ENCODE measurements at regions not wholly inside any gene's neighbourhood (a gene's known extent, or its start where the extent isn't known, plus 50 kb on each side); places are given as distances from the start of the nearest gene placed in this dataset.

DNA sequence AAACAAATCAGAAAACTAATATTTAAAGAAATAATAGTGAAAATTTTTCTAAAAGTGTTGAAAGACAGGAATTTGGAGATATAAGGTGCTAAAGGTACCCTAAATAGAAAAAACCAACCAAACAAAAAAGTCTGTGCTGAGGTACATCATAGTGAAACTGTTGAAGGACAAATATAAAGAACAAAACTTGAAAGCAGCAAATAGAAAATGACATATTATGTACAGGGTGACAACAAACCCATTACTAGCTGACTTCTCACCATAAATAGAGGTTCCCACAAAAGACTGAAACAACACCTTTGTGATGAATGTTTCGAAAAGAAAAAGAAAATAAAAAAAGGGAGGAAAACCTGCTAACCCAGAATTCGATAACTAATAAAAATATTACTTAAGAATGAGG, 502.5 kb upstream of the NECTIN3 start:
- Mint-ChIP-seq H3K4me1 (no peaks in the 10 kb centered on the region), H3K9me3 (no peaks in the 10 kb centered on the region), H3K27me3 (peaks cover 2 to 3% of the 10 kb centered on the region in 2 donors), H3K36me3 (no peaks in the 10 kb centered on the region), H3K27ac (no peak overlapping the region), H3K4me3 (no peak overlapping the region)
- ChIA-PET CTCF (no interaction called here), POLR2A (no interaction called here)
- Histone ChIP-seq H3K27ac (ENCODE audit: low read length) (no peak overlapping the region), H3K27me3 (replicated peaks in 1 of 2; ENCODE audit: control insufficient read depth in 2 of 2, extremely low read depth in 1 of 2, insufficient read depth in 2 of 2, low read length in 1 of 2) (no peaks in the 10 kb centered on the region), H3K36me3 (ENCODE audit: control insufficient read depth in 2 of 2, extremely low read depth in 1 of 2, insufficient read depth in 1 of 2, low read length in 1 of 2) (no peaks in the 10 kb centered on the region), H3K9me3 (no peaks in the 10 kb centered on the region), H3K4me1 (ENCODE audit: control insufficient read depth in 1 of 2, extremely low read depth in 1 of 2, insufficient read depth in 2 of 2, low read length in 2 of 2) (no peaks in the 10 kb centered on the region), H3K4me3 (ENCODE audit: control insufficient read depth in 1 of 2, extremely low read depth in 1 of 2, low read length in 1 of 2) (no peak overlapping the region)
- DNase-seq (no peak), ATAC-seq (replicated peaks in 1 of 4) (no peak)
- whole genome bisulfite sequencing (ENCODE audit: insufficient coverage): no CpG with 5 or more reads among the region's 2 CpGs

DNA sequence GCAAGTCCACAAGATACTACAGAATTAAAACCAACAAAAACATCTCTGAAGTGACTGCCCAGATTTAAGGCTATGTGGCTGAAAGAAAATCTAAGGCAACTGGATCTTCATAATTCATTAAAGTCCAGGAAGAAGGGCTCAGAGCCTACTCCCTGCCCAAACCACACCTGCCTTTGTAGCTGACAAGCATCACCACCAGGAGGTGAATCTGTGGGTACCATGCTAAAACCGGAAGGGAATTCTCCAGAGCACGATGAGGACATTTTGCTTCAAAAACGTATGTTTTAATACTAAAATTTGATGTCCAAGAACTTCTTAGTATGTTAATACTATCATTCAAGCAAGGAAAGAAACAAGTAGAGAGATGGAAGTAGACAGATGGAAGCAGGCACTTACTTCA, 495.9 kb upstream of the NECTIN3 start:
- no peak overlapping the region for H3K4me3 ChIP-seq (ENCODE audit: control insufficient read depth in 1 of 2, extremely low read depth in 1 of 2, low read length in 1 of 2)
- POLR2A ChIA-PET: no interaction called here
- no peaks in the 10 kb centered on the region for H3K9me3 ChIP-seq
- H3K4me1 ChIP-seq (ENCODE audit: control insufficient read depth in 1 of 2, extremely low read depth in 1 of 2, insufficient read depth in 2 of 2, low read length in 2 of 2): no peaks in the 10 kb centered on the region
- Mint-ChIP-seq H3K27me3 (no peaks in the 10 kb centered on the region), H3K27ac (no peak overlapping the region), H3K4me1 (peaks cover 0 to 6% (median 0%) of the 10 kb centered on the region in 3 donors), H3K36me3 (no peaks in the 10 kb centered on the region), H3K9me3 (no peaks in the 10 kb centered on the region), H3K4me3 (no peak overlapping the region)
- H3K36me3 ChIP-seq (ENCODE audit: control insufficient read depth in 2 of 2, extremely low read depth in 1 of 2, insufficient read depth in 1 of 2, low read length in 1 of 2): no peaks in the 10 kb centered on the region
- no peak for DNase-seq
- no peak overlapping the region for H3K27ac ChIP-seq (ENCODE audit: low read length)
- H3K27me3 ChIP-seq (replicated peaks in 1 of 2; ENCODE audit: control insufficient read depth in 2 of 2, extremely low read depth in 1 of 2, insufficient read depth in 2 of 2, low read length in 1 of 2): no peaks in the 10 kb centered on the region
- CTCF ChIA-PET: no interaction called here
- no CpG with 5 or more reads among the region's 3 CpGs for WGBS (ENCODE audit: insufficient coverage)
- ATAC-seq (replicated peaks in 1 of 4): no peak

DNA sequence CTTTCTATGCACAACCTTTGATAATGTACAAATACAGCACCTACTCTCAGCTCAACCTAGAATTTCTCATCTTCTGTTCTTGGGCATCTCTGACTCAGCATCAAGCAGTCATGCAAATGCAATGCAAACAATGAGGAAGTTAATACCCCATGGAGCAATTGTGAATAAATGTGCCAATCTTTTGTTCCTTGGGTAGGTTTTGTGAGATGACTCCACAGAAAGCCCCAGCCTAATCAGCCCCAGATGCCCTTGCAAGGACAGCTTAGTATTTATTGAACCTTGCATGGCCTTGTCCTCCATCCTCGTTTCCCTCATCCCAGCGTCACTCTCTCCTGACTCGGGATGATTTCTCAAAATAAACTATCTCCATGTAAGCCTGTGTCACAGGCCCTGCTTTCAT, 494.7 kb upstream of the NECTIN3 start:
- Histone ChIP-seq H3K36me3 (ENCODE audit: control insufficient read depth in 2 of 2, extremely low read depth in 1 of 2, insufficient read depth in 1 of 2, low read length in 1 of 2) (no peaks in the 10 kb centered on the region), H3K4me3 (ENCODE audit: control insufficient read depth in 1 of 2, extremely low read depth in 1 of 2, low read length in 1 of 2) (no peak overlapping the region), H3K4me1 (ENCODE audit: control insufficient read depth in 1 of 2, extremely low read depth in 1 of 2, insufficient read depth in 2 of 2, low read length in 2 of 2) (no peaks in the 10 kb centered on the region), H3K27ac (ENCODE audit: low read length) (no peak overlapping the region), H3K27me3 (replicated peaks in 1 of 2; ENCODE audit: control insufficient read depth in 2 of 2, extremely low read depth in 1 of 2, insufficient read depth in 2 of 2, low read length in 1 of 2) (no peaks in the 10 kb centered on the region), H3K9me3 (no peaks in the 10 kb centered on the region)
- Mint-ChIP-seq H3K27ac (no peak overlapping the region), H3K9me3 (no peaks in the 10 kb centered on the region), H3K36me3 (no peaks in the 10 kb centered on the region), H3K4me1 (peaks cover 0 to 6% (median 0%) of the 10 kb centered on the region in 3 donors), H3K27me3 (no peaks in the 10 kb centered on the region), H3K4me3 (no peak overlapping the region)
- ChIA-PET CTCF (no interaction called here), POLR2A (interaction anchor here in 1 of 2 donors (0.7 kb wide), 1 partner anchor 214 kb away, joined by 3 read pairs; no protein-coding TSS in a partner anchor)
- WGBS (ENCODE audit: insufficient coverage): no CpG with 5 or more reads among the region's 3 CpGs
- DNase-seq (no peak), ATAC-seq (replicated peaks in 1 of 4) (no peak)

DNA sequence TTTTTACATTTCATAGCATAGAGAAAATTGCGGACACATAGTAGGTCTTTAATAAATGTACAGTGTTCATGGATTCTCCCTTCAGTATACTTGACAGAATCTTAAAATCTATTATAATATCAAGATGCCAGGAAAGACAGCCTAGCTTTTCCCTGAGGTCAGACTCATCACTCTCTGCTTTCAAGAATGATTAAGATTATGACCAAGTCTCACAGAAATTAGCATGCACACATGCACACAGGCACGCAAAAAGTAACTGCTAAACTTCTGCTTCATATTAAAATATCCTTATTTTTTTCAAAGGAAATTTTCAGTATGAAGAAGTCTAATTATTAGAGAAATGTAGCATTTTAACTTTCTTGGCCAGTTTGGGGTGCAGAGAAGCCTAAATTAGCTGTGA, 493.8 kb upstream of the NECTIN3 start:
- Mint-ChIP-seq H3K4me1 (peaks cover 0 to 6% (median 0%) of the 10 kb centered on the region in 3 donors), H3K27me3 (no peaks in the 10 kb centered on the region), H3K4me3 (no peak overlapping the region), H3K9me3 (no peaks in the 10 kb centered on the region), H3K36me3 (no peaks in the 10 kb centered on the region), H3K27ac (no peak overlapping the region)
- DNase-seq (no peak), ATAC-seq (replicated peaks in 1 of 4) (no peak)
- POLR2A ChIA-PET: no interaction called here
- H3K36me3 ChIP-seq (ENCODE audit: control insufficient read depth in 2 of 2, extremely low read depth in 1 of 2, insufficient read depth in 1 of 2, low read length in 1 of 2): no peaks in the 10 kb centered on the region
- CTCF ChIA-PET: no interaction called here
- H3K4me3 ChIP-seq (ENCODE audit: control insufficient read depth in 1 of 2, extremely low read depth in 1 of 2, low read length in 1 of 2): no peak overlapping the region
- H3K9me3 ChIP-seq: no peaks in the 10 kb centered on the region
- no peaks in the 10 kb centered on the region for H3K4me1 ChIP-seq (ENCODE audit: control insufficient read depth in 1 of 2, extremely low read depth in 1 of 2, insufficient read depth in 2 of 2, low read length in 2 of 2)
- no CpG with 5 or more reads among the region's 2 CpGs for WGBS (ENCODE audit: insufficient coverage)
- H3K27me3 ChIP-seq (replicated peaks in 1 of 2; ENCODE audit: control insufficient read depth in 2 of 2, extremely low read depth in 1 of 2, insufficient read depth in 2 of 2, low read length in 1 of 2): no peaks in the 10 kb centered on the region
- H3K27ac ChIP-seq (ENCODE audit: low read length): no peak overlapping the region

DNA sequence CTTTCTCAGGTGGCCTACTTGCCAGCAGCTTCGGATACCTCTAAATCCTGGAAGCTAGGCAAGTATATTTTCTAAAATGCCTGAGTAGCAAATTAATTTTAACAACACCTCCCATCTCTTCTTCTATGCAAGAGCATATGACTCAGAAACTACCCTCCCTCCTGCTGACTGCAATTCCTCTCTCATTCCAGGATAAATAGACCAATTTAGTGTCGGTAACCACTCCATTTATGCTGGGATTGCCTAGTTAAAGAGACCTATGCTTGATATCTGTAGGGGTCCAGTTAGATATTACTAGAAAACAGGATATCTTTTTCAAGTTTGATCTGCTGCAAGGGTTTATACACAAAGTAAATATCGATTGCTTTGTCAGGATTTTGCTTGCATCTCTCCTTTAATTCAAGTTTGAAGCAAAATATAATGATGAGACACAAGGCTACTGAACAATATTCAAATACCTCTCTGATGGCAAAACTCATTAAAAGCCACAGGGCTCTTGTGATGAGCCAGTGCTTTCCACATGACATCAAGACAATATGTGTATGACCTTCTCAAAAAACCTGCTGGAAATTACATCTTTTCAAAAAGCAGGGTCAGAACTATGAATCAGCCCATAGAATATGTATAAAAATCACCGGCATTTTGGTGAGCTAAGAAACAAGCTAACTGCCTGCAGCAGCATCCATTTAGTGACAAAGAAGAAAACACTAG, 491.6 kb upstream of the NECTIN3 start:
- DNase-seq (no peak), ATAC-seq (replicated peaks in 1 of 4) (no peak)
- Mint-ChIP-seq H3K9me3 (no peaks in the 10 kb centered on the region), H3K4me1 (peaks cover 0 to 6% (median 0%) of the 10 kb centered on the region in 3 donors), H3K27me3 (no peaks in the 10 kb centered on the region), H3K36me3 (no peaks in the 10 kb centered on the region), H3K27ac (no peak overlapping the region), H3K4me3 (no peak overlapping the region)
- no peak overlapping the region for H3K27ac ChIP-seq (ENCODE audit: low read length)
- no peak overlapping the region for H3K4me3 ChIP-seq (ENCODE audit: control insufficient read depth in 1 of 2, extremely low read depth in 1 of 2, low read length in 1 of 2)
- POLR2A ChIA-PET: interaction anchor here in 1 of 2 donors (0.6 kb wide), 1 partner anchor 753 kb away, joined by 3 read pairs; no protein-coding TSS in a partner anchor
- WGBS (ENCODE audit: insufficient coverage): 87% methylated on average over 3 of the region's 4 CpGs
- CTCF ChIA-PET: no interaction called here
- no peaks in the 10 kb centered on the region for H3K4me1 ChIP-seq (ENCODE audit: control insufficient read depth in 1 of 2, extremely low read depth in 1 of 2, insufficient read depth in 2 of 2, low read length in 2 of 2)
- H3K27me3 ChIP-seq (replicated peaks in 1 of 2; ENCODE audit: control insufficient read depth in 2 of 2, extremely low read depth in 1 of 2, insufficient read depth in 2 of 2, low read length in 1 of 2): no peaks in the 10 kb centered on the region
- no peaks in the 10 kb centered on the region for H3K9me3 ChIP-seq
- no peaks in the 10 kb centered on the region for H3K36me3 ChIP-seq (ENCODE audit: control insufficient read depth in 2 of 2, extremely low read depth in 1 of 2, insufficient read depth in 1 of 2, low read length in 1 of 2)

DNA sequence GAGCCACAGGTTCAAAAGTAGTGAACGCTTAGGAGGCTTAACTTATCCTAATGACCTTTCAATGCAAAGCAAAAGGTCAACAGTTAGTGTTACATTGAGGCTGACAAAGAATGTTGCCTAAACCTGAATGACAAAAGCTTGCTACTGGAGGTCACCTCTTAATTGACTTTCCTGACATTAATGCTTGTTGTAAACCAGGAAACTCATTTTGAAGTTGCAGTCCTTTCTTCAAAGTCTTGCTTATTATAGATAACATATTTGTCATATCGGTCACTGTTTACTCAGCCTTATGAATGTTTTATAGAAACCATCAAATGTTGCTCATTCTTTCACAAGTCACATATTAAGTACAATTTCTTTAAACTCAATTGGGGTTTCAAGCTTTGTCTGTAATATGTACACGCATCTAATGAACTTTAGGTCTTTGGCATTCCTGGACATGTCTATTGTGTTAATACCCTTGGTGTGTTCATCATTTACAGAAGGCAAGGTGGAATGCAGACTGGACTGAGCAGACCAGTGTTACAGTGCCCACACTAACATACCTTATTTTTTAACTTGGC, 488.2 kb upstream of the NECTIN3 start:
- H3K27me3 Mint-ChIP-seq: peaks cover 3 to 4% of the 10 kb centered on the region in 2 donors
- no peaks in the 10 kb centered on the region for H3K27me3 ChIP-seq (replicated peaks in 1 of 2; ENCODE audit: control insufficient read depth in 2 of 2, extremely low read depth in 1 of 2, insufficient read depth in 2 of 2, low read length in 1 of 2)
- POLR2A ChIA-PET: no interaction called here
- no peak overlapping the region for H3K4me3 ChIP-seq (ENCODE audit: control insufficient read depth in 1 of 2, extremely low read depth in 1 of 2, low read length in 1 of 2)
- DNase-seq (no peak), ATAC-seq (replicated peaks in 1 of 4) (no peak)
- peaks cover 0 to 6% (median 0%) of the 10 kb centered on the region in 3 donors for H3K4me1 Mint-ChIP-seq
- no peaks in the 10 kb centered on the region for H3K9me3 ChIP-seq
- no peak overlapping the region for H3K27ac ChIP-seq (ENCODE audit: low read length)
- H3K4me1 ChIP-seq (ENCODE audit: control insufficient read depth in 1 of 2, extremely low read depth in 1 of 2, insufficient read depth in 2 of 2, low read length in 2 of 2): no peaks in the 10 kb centered on the region
- H3K36me3 Mint-ChIP-seq: no peaks in the 10 kb centered on the region
- H3K36me3 ChIP-seq (ENCODE audit: control insufficient read depth in 2 of 2, extremely low read depth in 1 of 2, insufficient read depth in 1 of 2, low read length in 1 of 2): no peaks in the 10 kb centered on the region
- H3K27ac Mint-ChIP-seq: no peak overlapping the region
- no CpG with 5 or more reads among the region's 3 CpGs for WGBS (ENCODE audit: insufficient coverage)
- no peaks in the 10 kb centered on the region for H3K9me3 Mint-ChIP-seq
- H3K4me3 Mint-ChIP-seq: no peak overlapping the region
- CTCF ChIA-PET: no interaction called here
